ENCODE measurements at regions not wholly inside any gene's neighbourhood (a gene's known extent, or its start where the extent isn't known, plus 50 kb on each side); places are given as distances from the start of the nearest gene placed in this dataset.

- Histone ChIP-seq H3K23ac (ENCODE audit: low read depth, low read length) (no peak overlapping the region), H2BK5ac (ENCODE audit: low read depth, low read length, poor library complexity, severe bottlenecking) (no peak overlapping the region), H3K4me3 (ENCODE audit: insufficient read depth, low read depth, low read length) (no peak overlapping the region), H3K36me3 (ENCODE audit: control insufficient read depth, insufficient read depth, low read length) (no peaks in the 10 kb centered on the region), H3K27me3 (ENCODE audit: control insufficient read depth, insufficient read depth, low read length) (no peaks in the 10 kb centered on the region), H2AK5ac (ENCODE audit: low read depth, low read length) (no peak overlapping the region), H3K14ac (replicated peaks; ENCODE audit: low read depth, low read length) (no peak overlapping the region), H4K91ac (ENCODE audit: insufficient read depth, low read depth, low read length) (no peak overlapping the region), H3K4me1 (ENCODE audit: control insufficient read depth, insufficient read depth, low read length) (no peaks in the 10 kb centered on the region; the same call in 1 of the 2 replicates), H4K20me1 (ENCODE audit: insufficient read depth, low read length) (no peaks in the 10 kb centered on the region), H3K4me2 (ENCODE audit: low read depth, low read length) (no peak overlapping the region), H3K9me3 (ENCODE audit: control insufficient read depth, insufficient read depth, low read length) (no peaks in the 10 kb centered on the region), H3K9me1 (ENCODE audit: insufficient read depth, low read length) (no peaks in the 10 kb centered on the region; the same call in 1 of the 2 replicates), H3K4ac (ENCODE audit: low read depth, low read length) (no peak overlapping the region), H2AFZ (replicated peaks; ENCODE audit: low read length, poor library complexity) (no peak overlapping the region), H2BK20ac (ENCODE audit: low read depth, low read length) (no peak overlapping the region), H3K79me1 (ENCODE audit: low read depth in 1 of 2, low read length in 2 of 2) (no peaks in the 10 kb centered on the region), H2BK15ac (ENCODE audit: low read depth, low read length) (no peak overlapping the region), H3K56ac (ENCODE audit: extremely low read depth, insufficient read depth, low read length) (no peak overlapping the region), H2BK120ac (ENCODE audit: low read depth, low read length) (no peak overlapping the region), H3K18ac (ENCODE audit: low read depth, low read length) (no peak overlapping the region), H3K27ac (ENCODE audit: insufficient read depth, low read length) (no peak overlapping the region), H2AK9ac (replicated peaks; ENCODE audit: low read depth, low read length, poor library complexity) (no peak overlapping the region), H3K9ac (ENCODE audit: low read depth, low read length) (no peak overlapping the region), H4K5ac (ENCODE audit: low read depth, low read length) (no peak overlapping the region), H4K8ac (ENCODE audit: low read depth in 2 of 2, low read length in 2 of 2) (no peak overlapping the region)
- WGBS, 2 experiments (ENCODE audit: extremely low coverage in 2 of 2, insufficient read length in 1 of 2) = no CpG with 5 or more reads among the region's 4 CpGs
- BruUV-seq (replicated peaks) = no TSS peak
- POLR2A ChIA-PET (ENCODE audit: unreplicated experiment) = no interaction called here
- ATAC-seq (ENCODE audit: low read depth) (no peak), DNase-seq (peak; percentile 62)
- no peak for TF ChIP-seq NFE2L2 (IDR thresholded peaks at IDR 0.05; ENCODE audit: low read depth, low read length)
- no peak for TF ChIP-seq RFX5 (IDR thresholded peaks at IDR 0.05; ENCODE audit: low read depth, low read length)
- no peak for TF ChIP-seq POLR2A (IDR thresholded peaks at IDR 0.05; ENCODE audit: low read depth, low read length)
- TF ChIP-seq FOS (IDR thresholded peaks at IDR 0.05; ENCODE audit: low read depth, low read length) = no peak
- TF ChIP-seq MAFK (IDR thresholded peaks at IDR 0.05; ENCODE audit: low read depth, low read length) = no peak
- TF ChIP-seq RAD21 (IDR thresholded peaks at IDR 0.05; ENCODE audit: low read length) = no peak
- no peak for TF ChIP-seq MAZ (IDR thresholded peaks at IDR 0.05; ENCODE audit: borderline replicate concordance, low read depth, low read length)
- CTCF ChIA-PET = interaction anchor here (0.5 kb wide), 1 partner anchor 1126 kb away, joined by 3 read pairs; no protein-coding TSS in a partner anchor
- in situ Hi-C loops (cut with MboI; ENCODE audit: low sequenced_read_pairs) (no loop called here), intact Hi-C loops (cut with micrococcal nuclease) (no loop called here), dilution Hi-C loops (cut with HindIII; ENCODE audit: low sequenced_read_pairs, unreplicated experiment) (no loop called here)
Observed at GRCh38 chr6:133033263-133033662, 207.9 kb upstream of the EYA4 start.

Measured in IMR-90 (cell line).